Adipocyte (in vitro differentiated cells): ENCODE measurements at regions not wholly inside any gene's neighbourhood (a gene's known extent, or its start where the extent isn't known, plus 50 kb on each side); places are given as distances from the start of the nearest gene placed in this dataset.

Source experiments
- DNase-seq: peaks from one replicate; pipeline ENCODE4 v3.0.0-alpha.2; 2015; ENCODE audit warnings: low read depth
- H3K27me3 ChIP-seq: replicated peaks from 2 replicates; pipeline ENCODE4 v1.7.0; 2013; ENCODE audit warnings: mild to moderate bottlenecking, low read length, moderate library complexity; ENCODE audit not compliant: control insufficient read depth, insufficient read depth
- H3K36me3 ChIP-seq: 2 replicates; pipeline ENCODE4 v1.7.0; 2013; ENCODE audit warnings: low read length, mild to moderate bottlenecking, moderate library complexity; ENCODE audit not compliant: control insufficient read depth, insufficient read depth, severe bottlenecking
- H3K4me1 ChIP-seq: 2 replicates; pipeline ENCODE4 v1.7.0; 2013; ENCODE audit warnings: mild to moderate bottlenecking, low read length, moderate library complexity; ENCODE audit not compliant: control insufficient read depth, insufficient read depth
- H3K4me3 ChIP-seq: 2 replicates; pipeline ENCODE4 v1.7.0; 2013; ENCODE audit warnings: mild to moderate bottlenecking, low read length, moderate library complexity
- H3K9ac ChIP-seq: 2 replicates; pipeline ENCODE4 v1.7.0; 2013; ENCODE audit warnings: mild to moderate bottlenecking, low read length, moderate library complexity
- H3K9me3 ChIP-seq: 2 replicates; pipeline ENCODE4 v1.7.0; 2013; ENCODE audit warnings: mild to moderate bottlenecking, low read length, moderate library complexity; ENCODE audit not compliant: control insufficient read depth

GRCh38 chr6:14348389-14348788 is 230.8 kb downstream of the CD83 start:
- H3K4me1 ChIP-seq, result peaks cover 6% of the 10 kb centered on the region

GRCh38 chr6:14349507-14349906 is 231.9 kb downstream of the CD83 start:
- Histone ChIP-seq H3K9ac (no peak overlapping the region), H3K36me3 (no peaks in the 10 kb centered on the region), H3K27me3 (peaks cover 15% of the 10 kb centered on the region), H3K4me1 (peaks cover 6% of the 10 kb centered on the region), H3K4me3 (no peak overlapping the region), H3K9me3 (peaks cover 10% of the 10 kb centered on the region)
- no peak for DNase-seq

More at GRCh38 chr6:14348389-14348788, 230.8 kb downstream of the CD83 start:
- no peak for DNase-seq
- H3K9me3 ChIP-seq, result peaks cover 10% of the 10 kb centered on the region
- H3K9ac ChIP-seq, result no peak overlapping the region
- peaks cover 15% of the 10 kb centered on the region for H3K27me3 ChIP-seq
- no peaks in the 10 kb centered on the region for H3K36me3 ChIP-seq
- no peak overlapping the region for H3K4me3 ChIP-seq

GRCh38 chr6:14350210-14350609 is 232.6 kb downstream of the CD83 start:
- Histone ChIP-seq H3K9ac (no peak overlapping the region), H3K27me3 (peaks cover 15% of the 10 kb centered on the region), H3K4me1 (peaks cover 11% of the 10 kb centered on the region), H3K36me3 (no peaks in the 10 kb centered on the region), H3K9me3 (peaks cover 10% of the 10 kb centered on the region), H3K4me3 (no peak overlapping the region)
- no peak for DNase-seq

DNA sequence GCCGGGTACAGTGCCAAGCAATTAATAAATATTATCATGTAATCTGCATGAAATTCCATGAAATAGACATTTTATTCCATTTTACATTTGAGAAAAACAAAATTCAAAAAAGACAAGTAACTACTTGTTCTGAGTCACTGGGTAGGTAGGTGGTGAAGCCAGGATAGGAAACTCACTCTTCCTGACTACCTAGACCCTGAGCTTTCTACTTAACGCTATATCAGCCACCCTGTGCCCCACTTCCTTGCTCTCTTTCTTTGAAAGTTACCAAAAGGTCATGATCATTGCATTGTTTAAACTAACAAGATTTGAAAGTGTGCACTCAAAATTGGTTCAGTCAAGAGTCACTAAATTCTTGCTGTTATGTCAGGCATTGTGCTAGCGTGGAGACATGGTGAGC is 235.7 kb downstream of the CD83 start:
- Histone ChIP-seq H3K4me1 (peaks cover 13% of the 10 kb centered on the region), H3K9me3 (peaks cover 10% of the 10 kb centered on the region), H3K9ac (no peak overlapping the region), H3K4me3 (no peak overlapping the region), H3K27me3 (no peaks in the 10 kb centered on the region), H3K36me3 (no peaks in the 10 kb centered on the region)
- DNase-seq, result no peak

DNA sequence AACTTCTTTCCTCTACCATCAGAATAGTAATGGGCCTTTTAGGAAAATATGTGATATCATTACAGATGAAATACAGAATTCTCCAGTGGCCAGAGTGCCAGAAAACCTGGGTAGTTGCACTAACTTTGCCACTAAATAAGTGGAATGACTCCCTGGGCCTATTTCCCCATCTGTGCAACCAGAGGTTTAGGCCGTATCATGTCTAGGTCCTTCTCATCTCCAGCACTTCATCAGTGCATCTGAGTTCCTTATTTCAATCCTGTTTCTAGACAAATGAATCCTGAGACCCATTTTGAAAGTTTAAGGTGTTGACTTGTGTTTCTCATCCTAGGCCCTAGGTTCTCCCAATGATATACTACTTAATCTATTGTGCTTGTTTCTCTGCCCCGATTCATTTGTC is 236.2 kb downstream of the CD83 start:
- DNase-seq, result no peak
- Histone ChIP-seq H3K9ac (no peak overlapping the region), H3K9me3 (peaks cover 7% of the 10 kb centered on the region), H3K36me3 (no peaks in the 10 kb centered on the region), H3K4me1 (peaks cover 13% of the 10 kb centered on the region), H3K27me3 (no peaks in the 10 kb centered on the region), H3K4me3 (no peak overlapping the region)

DNA sequence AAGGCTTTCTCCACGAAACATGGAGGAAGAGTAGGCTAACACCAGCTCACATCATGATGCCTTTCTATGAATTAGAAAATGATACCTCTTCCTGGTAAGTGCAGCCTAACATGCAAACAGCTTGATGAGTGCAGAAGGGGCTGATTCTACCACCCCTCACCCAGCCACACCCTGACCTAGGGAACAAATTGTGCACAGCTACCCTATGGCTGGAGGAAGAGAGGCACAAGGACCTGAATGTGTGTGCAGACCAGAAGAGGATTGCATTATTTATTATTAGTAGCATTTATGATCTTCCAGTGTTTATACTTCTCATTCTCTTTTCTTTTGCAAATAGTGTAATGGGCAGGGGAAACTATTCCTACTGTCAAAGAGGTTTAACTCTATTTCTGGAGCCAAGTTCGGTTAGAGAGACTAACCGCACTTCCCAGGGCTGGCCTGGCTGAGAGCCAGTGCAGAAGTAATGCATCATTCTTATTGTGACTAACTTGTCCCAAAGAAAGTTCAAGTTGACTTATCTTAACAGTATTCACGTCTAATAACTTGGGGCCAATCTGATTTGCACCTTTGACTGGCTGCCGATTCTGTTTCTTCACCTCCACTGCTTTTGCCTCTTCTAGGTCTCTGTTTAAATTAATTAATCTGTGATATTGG is 237.5 kb downstream of the CD83 start:
- Histone ChIP-seq H3K4me3 (no peak overlapping the region), H3K9ac (no peak overlapping the region), H3K9me3 (peaks cover 6% of the 10 kb centered on the region), H3K4me1 (peaks cover 7% of the 10 kb centered on the region), H3K36me3 (no peaks in the 10 kb centered on the region), H3K27me3 (no peaks in the 10 kb centered on the region)
- DNase-seq, result peak; percentile 53

GRCh38 chr6:14359438-14359837 is 241.9 kb downstream of the CD83 start:
- no peaks in the 10 kb centered on the region for H3K9me3 ChIP-seq
- no peaks in the 10 kb centered on the region for H3K36me3 ChIP-seq
- no peaks in the 10 kb centered on the region for H3K27me3 ChIP-seq
- H3K4me3 ChIP-seq, result no peak overlapping the region
- peaks cover 17% of the 10 kb centered on the region for H3K4me1 ChIP-seq
- no peak for DNase-seq
- no peak overlapping the region for H3K9ac ChIP-seq

DNA sequence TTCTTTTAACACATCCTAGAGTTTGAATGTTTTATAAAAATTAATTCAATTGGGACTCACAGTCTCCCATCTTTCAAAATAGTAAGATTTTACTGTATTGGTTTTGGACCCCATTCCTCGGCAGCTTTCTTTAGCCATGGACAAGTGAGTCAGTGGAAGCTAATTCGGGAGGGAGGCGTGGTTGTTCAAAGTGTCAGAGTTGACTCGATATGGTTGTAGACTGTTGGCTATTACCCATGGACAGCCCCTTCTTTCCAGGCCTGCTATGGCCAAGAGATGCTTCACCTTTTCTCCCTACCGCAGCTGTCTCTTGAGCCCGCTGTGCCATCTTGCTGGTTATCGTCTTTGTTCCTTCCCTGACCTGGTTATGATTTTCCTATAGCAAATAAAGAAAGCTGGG is 243.0 kb downstream of the CD83 start:
- no peaks in the 10 kb centered on the region for H3K36me3 ChIP-seq
- DNase-seq, result no peak
- no peak overlapping the region for H3K9ac ChIP-seq
- no peak overlapping the region for H3K4me3 ChIP-seq
- H3K4me1 ChIP-seq, result peaks cover 13% of the 10 kb centered on the region
- no peaks in the 10 kb centered on the region for H3K9me3 ChIP-seq
- no peaks in the 10 kb centered on the region for H3K27me3 ChIP-seq

GRCh38 chr6:14361297-14361696 is 243.7 kb downstream of the CD83 start:
- Histone ChIP-seq H3K27me3 (no peaks in the 10 kb centered on the region), H3K4me3 (no peak overlapping the region), H3K4me1 (peaks cover 13% of the 10 kb centered on the region), H3K9me3 (no peaks in the 10 kb centered on the region), H3K9ac (no peak overlapping the region), H3K36me3 (no peaks in the 10 kb centered on the region)
- no peak for DNase-seq

DNA sequence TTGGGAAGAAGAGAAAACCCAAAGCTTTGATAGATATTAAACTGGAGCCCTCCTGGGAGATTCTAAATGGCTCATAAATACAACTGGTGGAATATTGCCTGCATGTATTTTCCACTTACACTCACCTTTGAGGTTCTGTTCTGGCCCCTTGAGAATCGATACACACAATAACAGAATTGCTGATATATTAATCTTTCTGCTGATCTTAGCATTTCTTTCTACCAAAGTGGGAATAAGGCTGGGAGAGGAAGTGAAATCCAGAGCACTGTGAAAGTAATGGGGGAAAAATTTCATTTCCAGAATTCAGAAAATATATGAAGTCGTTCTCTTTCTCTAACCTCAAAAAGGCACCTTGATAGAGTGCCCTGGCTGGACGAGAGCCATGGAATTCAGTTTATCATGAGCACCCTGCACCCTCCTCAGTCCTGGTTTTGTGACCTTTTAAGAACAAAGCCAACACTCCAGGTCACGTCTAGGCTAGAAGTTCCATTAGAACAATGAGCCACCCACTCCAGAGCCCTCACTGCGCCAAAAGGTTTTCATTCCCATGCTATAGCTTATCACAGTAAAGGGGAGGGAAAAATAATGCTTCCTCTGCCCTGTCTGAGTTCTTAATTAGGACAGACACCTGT is 244.5 kb downstream of the CD83 start:
- Histone ChIP-seq H3K4me1 (peaks cover 14% of the 10 kb centered on the region), H3K9ac (no peak overlapping the region), H3K4me3 (no peak overlapping the region), H3K36me3 (no peaks in the 10 kb centered on the region), H3K9me3 (no peaks in the 10 kb centered on the region), H3K27me3 (no peaks in the 10 kb centered on the region)
- DNase-seq, result no peak

- Histone ChIP-seq H3K9me3 (no peaks in the 10 kb centered on the region), H3K4me3 (no peak overlapping the region), H3K9ac (no peak overlapping the region), H3K27me3 (no peaks in the 10 kb centered on the region), H3K36me3 (no peaks in the 10 kb centered on the region), H3K4me1 (peaks cover 19% of the 10 kb centered on the region)
- no peak for DNase-seq
These were observed 246.8 kb downstream of the CD83 start for GRCh38 chr6:14364370-14364769.

DNA sequence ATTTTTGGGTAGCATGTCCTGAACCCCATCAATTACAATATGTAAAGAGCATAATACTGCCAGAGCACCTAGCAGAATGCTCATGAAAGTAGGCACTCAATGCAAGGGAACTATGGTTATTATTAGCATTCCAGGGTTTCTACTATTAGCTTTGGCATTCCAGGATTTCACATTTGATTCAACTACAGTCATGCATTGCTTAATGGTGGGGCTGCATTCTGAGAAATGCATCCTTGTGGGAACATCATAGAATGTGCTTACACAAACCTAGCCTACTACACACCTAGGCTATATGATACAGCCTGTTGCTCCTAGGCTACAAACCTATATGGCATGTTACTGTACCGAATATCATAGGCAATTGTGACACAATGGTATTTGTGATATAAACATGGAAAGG is 247.8 kb downstream of the CD83 start:
- Histone ChIP-seq H3K4me1 (peaks cover 18% of the 10 kb centered on the region), H3K9ac (no peak overlapping the region), H3K4me3 (no peak overlapping the region), H3K27me3 (no peaks in the 10 kb centered on the region), H3K9me3 (no peaks in the 10 kb centered on the region), H3K36me3 (no peaks in the 10 kb centered on the region)
- peak; percentile 2 for DNase-seq
